OCI-LY3 (cell line): ENCODE measurements at regions not wholly inside any gene's neighbourhood (a gene's known extent, or its start where the extent isn't known, plus 50 kb on each side); places are given as distances from the start of the nearest gene placed in this dataset.

ENCODE experiments used
- H2AFZ ChIP-seq: fragments of 200-600, 300-600 bp; shearing (Covaris generic); 2 replicates; pipeline ENCODE4 v1.6.0; 2014; ENCODE audit warnings: antibody characterized with exemption, low read depth, low read length
- H3K27ac ChIP-seq: fragments of 200-600, 300-600 bp; sonication (generic); 2 replicates; pipeline ENCODE4 v1.5.1; 2014; ENCODE audit warnings: mild to moderate bottlenecking, low read length, moderate library complexity, mixed read lengths
- H3K27me3 ChIP-seq: fragments of 200-600, 300-600 bp; sonication (generic); 2 replicates; pipeline ENCODE4 v1.6.1; 2014; ENCODE audit warnings: low read depth, low read length, mixed read lengths
- H3K36me3 ChIP-seq: fragments of 200-600, 300-600 bp; sonication (generic); replicated peaks from 2 replicates; pipeline ENCODE3; 2014; ENCODE audit warnings: low read depth, low read length, mixed read lengths
- H3K4me1 ChIP-seq: fragments of 300-600, 200-600 bp; sonication (generic); 2 replicates; pipeline ENCODE4 v1.6.1; 2014; ENCODE audit warnings: low read length, mixed read lengths
- H3K4me2 ChIP-seq: fragments of 200-600, 300-600 bp; sonication (generic); 2 replicates; pipeline ENCODE4 v1.6.1; 2014; ENCODE audit warnings: low read length, mixed read lengths
- H3K4me3 ChIP-seq: fragments of 300-600, 200-600 bp; sonication (generic); 2 replicates; pipeline ENCODE4 v1.5.1; 2014; ENCODE audit warnings: antibody characterized with exemption, mild to moderate bottlenecking, low read length, moderate library complexity
- H3K79me2 ChIP-seq: fragments of 300-600, 200-600 bp; shearing (Covaris generic); 2 replicates; pipeline ENCODE4 v1.6.1; 2014; ENCODE audit warnings: mild to moderate bottlenecking, low read length, mixed read lengths
- H3K9ac ChIP-seq: fragments of 300-600, 200-600 bp; shearing (Covaris generic); 2 replicates; pipeline ENCODE4 v1.6.0; 2014; ENCODE audit warnings: mild to moderate bottlenecking, low read length, moderate library complexity
- H3K9me3 ChIP-seq: fragments of 200-600, 300-600 bp; shearing (Covaris generic); 2 replicates; pipeline ENCODE4 v1.6.1; 2014; ENCODE audit warnings: low read length, mixed read lengths; ENCODE audit not compliant: insufficient read depth
- H4K20me1 ChIP-seq: fragments of 200-600, 300-600 bp; sonication (generic); 2 replicates; pipeline ENCODE4 v1.6.1; 2016; ENCODE audit warnings: low read length, mixed read lengths; ENCODE audit not compliant: insufficient read depth
- EZH2phosphoT487 ChIP-seq: fragments of 200-600 bp; shearing (Covaris generic); IDR thresholded peaks from 2 replicates; pipeline ENCODE4 v1.6.1; 2018; ENCODE audit warnings: antibody characterized with exemption, mixed run types, low read depth
- TF ChIP-seq, protein P1 (sequence below): fragments of 200-600, 300-600 bp; sonication (generic); IDR thresholded peaks from 2 replicates; pipeline ENCODE4 v1.5.1; 2014; ENCODE audit warnings: antibody characterized with exemption, low read length, low read depth

DNA sequence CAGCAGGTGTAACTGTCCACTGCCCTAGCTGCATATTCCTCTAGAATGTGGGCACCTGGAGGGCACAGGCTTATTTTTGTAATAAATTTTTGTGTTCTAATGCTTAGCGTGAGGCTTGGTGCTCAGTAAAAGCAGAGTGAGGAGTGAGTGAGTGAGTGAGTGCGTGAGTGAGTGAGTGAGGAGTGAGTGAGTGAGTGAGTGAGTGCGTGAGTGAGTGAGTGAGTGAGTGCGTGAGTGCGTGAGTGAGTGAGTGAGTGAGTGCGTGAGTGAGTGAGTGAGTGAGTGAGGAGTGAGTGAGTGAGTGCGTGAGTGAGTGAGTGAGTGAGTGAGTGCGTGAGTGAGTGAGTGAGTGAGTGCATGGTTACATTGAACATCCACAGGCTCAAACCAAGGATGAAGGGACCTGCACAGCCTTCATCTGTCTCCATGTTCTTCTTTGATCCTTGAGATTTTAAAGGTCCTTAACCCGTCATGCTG lies 371.5 kb downstream of the MED10 start:
- no peaks in the 10 kb centered on the region for H4K20me1 ChIP-seq
- no peak overlapping the region for H3K4me3 ChIP-seq
- no peak for TF ChIP-seq EZH2phosphoT487
- TF ChIP-seq, protein P1, sequence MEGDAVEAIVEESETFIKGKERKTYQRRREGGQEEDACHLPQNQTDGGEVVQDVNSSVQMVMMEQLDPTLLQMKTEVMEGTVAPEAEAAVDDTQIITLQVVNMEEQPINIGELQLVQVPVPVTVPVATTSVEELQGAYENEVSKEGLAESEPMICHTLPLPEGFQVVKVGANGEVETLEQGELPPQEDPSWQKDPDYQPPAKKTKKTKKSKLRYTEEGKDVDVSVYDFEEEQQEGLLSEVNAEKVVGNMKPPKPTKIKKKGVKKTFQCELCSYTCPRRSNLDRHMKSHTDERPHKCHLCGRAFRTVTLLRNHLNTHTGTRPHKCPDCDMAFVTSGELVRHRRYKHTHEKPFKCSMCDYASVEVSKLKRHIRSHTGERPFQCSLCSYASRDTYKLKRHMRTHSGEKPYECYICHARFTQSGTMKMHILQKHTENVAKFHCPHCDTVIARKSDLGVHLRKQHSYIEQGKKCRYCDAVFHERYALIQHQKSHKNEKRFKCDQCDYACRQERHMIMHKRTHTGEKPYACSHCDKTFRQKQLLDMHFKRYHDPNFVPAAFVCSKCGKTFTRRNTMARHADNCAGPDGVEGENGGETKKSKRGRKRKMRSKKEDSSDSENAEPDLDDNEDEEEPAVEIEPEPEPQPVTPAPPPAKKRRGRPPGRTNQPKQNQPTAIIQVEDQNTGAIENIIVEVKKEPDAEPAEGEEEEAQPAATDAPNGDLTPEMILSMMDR, result no peak
- H3K9me3 ChIP-seq, result no peaks in the 10 kb centered on the region
- H2AFZ ChIP-seq, result no peak overlapping the region
- H3K27ac ChIP-seq, result no peak overlapping the region
- H3K4me1 ChIP-seq, result no peaks in the 10 kb centered on the region
- no peaks in the 10 kb centered on the region for H3K27me3 ChIP-seq
- no peak overlapping the region for H3K9ac ChIP-seq
- H3K36me3 ChIP-seq, result no peaks in the 10 kb centered on the region
- no peaks in the 10 kb centered on the region for H3K79me2 ChIP-seq
- H3K4me2 ChIP-seq, result no peak overlapping the region

DNA sequence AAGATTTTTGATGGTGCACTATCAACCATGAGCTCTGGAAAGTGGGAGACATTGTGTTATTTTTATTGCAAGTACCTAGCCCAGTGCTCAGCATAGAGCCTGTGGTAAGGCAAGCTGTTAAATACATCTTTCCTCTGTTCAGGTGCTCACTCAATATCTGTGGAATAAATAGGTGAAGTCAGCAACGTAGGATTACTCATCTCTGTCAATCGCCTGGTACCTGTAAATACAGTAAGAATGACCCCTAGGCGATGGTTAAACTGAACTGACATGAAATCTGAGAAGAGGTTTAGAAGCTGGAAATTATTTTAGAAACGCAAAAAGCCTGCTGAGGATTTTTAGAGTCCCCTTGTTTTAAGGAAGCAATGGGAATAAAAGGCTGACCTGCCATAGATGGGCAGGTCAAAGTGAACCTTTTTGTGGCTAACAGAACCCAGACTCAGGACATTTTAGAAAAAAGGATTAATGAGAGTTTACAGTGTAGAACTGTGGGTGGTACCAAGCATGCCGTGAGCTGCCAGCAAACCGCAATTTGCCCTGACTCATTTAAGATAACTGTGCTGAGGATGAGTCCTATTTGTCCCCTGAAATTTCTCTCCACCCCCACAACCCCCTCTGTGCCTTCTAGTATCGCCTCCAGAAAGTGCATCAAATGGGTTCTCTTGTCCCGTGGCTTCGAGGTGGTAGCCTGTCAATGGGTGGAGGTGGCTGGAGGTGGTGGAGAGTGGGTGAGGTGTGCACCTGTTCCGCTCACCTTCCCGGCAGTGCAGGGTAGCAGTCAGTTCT lies 375.1 kb downstream of the MED10 start:
- no peaks in the 10 kb centered on the region for H3K4me1 ChIP-seq
- no peaks in the 10 kb centered on the region for H3K9me3 ChIP-seq
- H3K27me3 ChIP-seq, result no peaks in the 10 kb centered on the region
- no peak overlapping the region for H3K4me2 ChIP-seq
- H3K9ac ChIP-seq, result no peak overlapping the region
- H4K20me1 ChIP-seq, result no peaks in the 10 kb centered on the region
- no peak overlapping the region for H3K27ac ChIP-seq
- H3K4me3 ChIP-seq, result no peak overlapping the region
- TF ChIP-seq, protein P1, result no peak
- H3K36me3 ChIP-seq, result no peaks in the 10 kb centered on the region
- H3K79me2 ChIP-seq, result no peaks in the 10 kb centered on the region
- no peak overlapping the region for H2AFZ ChIP-seq

DNA sequence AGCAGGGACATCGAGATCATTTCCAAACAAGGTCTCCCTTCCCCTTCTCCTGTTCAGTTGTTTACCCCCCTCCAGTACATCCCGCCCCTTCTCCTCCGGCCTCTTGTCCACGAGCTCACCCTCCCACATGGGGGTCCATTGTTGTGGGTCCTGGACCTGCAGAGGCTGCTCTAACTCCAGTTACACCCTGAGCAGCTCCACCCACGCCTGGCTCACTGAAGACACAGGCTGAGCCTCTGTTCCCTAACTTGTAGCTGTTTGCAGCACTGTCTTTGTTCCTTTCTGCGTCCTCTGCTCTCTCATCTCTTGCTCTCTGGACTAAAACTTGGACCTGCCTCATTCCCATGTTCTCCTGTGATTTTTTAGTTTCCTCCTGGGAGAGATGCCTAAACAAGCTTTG lies 377.5 kb downstream of the MED10 start:
- Histone ChIP-seq H3K79me2 (no peaks in the 10 kb centered on the region), H3K9me3 (no peaks in the 10 kb centered on the region), H3K4me1 (no peaks in the 10 kb centered on the region), H3K4me2 (no peak overlapping the region), H2AFZ (no peak overlapping the region), H3K27ac (no peak overlapping the region), H4K20me1 (no peaks in the 10 kb centered on the region), H3K36me3 (no peaks in the 10 kb centered on the region), H3K4me3 (no peak overlapping the region), H3K9ac (no peak overlapping the region), H3K27me3 (no peaks in the 10 kb centered on the region)
- no peak for TF ChIP-seq EZH2phosphoT487
- TF ChIP-seq, protein P1, result no peak

DNA sequence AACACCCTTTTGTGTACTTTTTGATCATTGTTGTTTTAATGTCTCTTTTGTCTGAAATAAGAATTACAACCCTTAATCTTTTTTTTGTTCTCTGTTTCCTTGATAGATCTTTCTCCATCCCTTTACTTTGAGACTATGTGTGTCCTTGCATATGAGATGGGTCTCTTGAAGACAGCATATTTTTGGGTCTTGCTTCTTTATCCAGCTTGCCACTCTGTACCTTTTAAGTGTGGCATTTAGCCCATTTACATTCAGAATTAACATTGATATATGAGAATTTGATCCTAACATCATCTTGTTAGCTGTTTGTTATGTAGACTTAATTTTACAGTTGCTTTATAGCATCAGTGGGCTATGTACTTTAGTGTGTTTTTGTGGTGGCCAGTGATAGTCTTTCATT lies 382.5 kb downstream of the MED10 start:
- Histone ChIP-seq H3K79me2 (no peaks in the 10 kb centered on the region), H3K36me3 (no peaks in the 10 kb centered on the region), H3K4me2 (no peak overlapping the region), H3K9ac (no peak overlapping the region), H3K4me1 (no peaks in the 10 kb centered on the region), H3K27ac (no peak overlapping the region), H3K27me3 (no peaks in the 10 kb centered on the region), H3K4me3 (no peak overlapping the region), H4K20me1 (no peaks in the 10 kb centered on the region), H2AFZ (no peak overlapping the region), H3K9me3 (no peaks in the 10 kb centered on the region)
- TF ChIP-seq, protein P1, result no peak
- TF ChIP-seq EZH2phosphoT487, result no peak
